H1 (cell line): ENCODE measurements at regions not wholly inside any gene's neighbourhood (a gene's known extent, or its start where the extent isn't known, plus 50 kb on each side); places are given as distances from the start of the nearest gene placed in this dataset.

ENCODE experiments used
- BRCA1 ChIP-seq: IDR thresholded peaks from 2 replicates; pipeline ENCODE4 v1.6.1; 2012; ENCODE audit warnings: low read depth, low read length, improper control_type of control experiment
- CTCF ChIP-seq, 3 experiments: IDR thresholded peaks; 1 replicate in 2 of 3; 2 replicates in 1 of 3; pipeline versions ENCODE4 v1.5.1 to v1.6.1; 2011; ENCODE audit warnings: low read length in 3 of 3, mild to moderate bottlenecking in 3 of 3, inconsistent platforms in 2 of 3, low read depth in 1 of 3, moderate library complexity in 1 of 3; ENCODE audit not compliant: insufficient read depth in 1 of 3; ENCODE audit errors: control extremely low read depth in 1 of 3
- EP300 ChIP-seq, 2 experiments: IDR thresholded peaks; 1 replicate in 1 of 2; 2 replicates in 1 of 2; pipeline ENCODE4 v1.6.1; 2011 to 2012; ENCODE audit warnings: low read depth in 2 of 2, low read length in 2 of 2, mild to moderate bottlenecking in 2 of 2, borderline replicate concordance in 1 of 2, inconsistent platforms in 1 of 2, moderate library complexity in 1 of 2
- EZH2 ChIP-seq: fragments of 200-600 bp; sonication (generic); IDR thresholded peaks from 2 replicates; pipeline ENCODE4 v1.7.1; 2012; ENCODE audit warnings: low read depth, mild to moderate bottlenecking, moderate library complexity, low read length, inconsistent platforms; ENCODE audit not compliant: severe bottlenecking
- FOSL1 ChIP-seq: IDR thresholded peaks from 2 replicates; pipeline ENCODE4 v1.6.1; 2011; ENCODE audit warnings: mild to moderate bottlenecking, low read depth, low read length, moderate library complexity; ENCODE audit not compliant: insufficient read depth
- MAFK ChIP-seq: IDR thresholded peaks from 2 replicates; pipeline ENCODE4 v1.6.1; 2012; ENCODE audit warnings: low read depth, mild to moderate bottlenecking, improper control_type of control experiment, low read length
- POLR2A ChIP-seq, 2 experiments: IDR thresholded peaks; 1 replicate in 1 of 2; 2 replicates in 1 of 2; pipeline ENCODE4 v1.6.1; 2011; ENCODE audit warnings: low read depth in 2 of 2, low read length in 2 of 2, mild to moderate bottlenecking in 2 of 2; ENCODE audit errors: control extremely low read depth in 1 of 2
- RAD21 ChIP-seq, 2 experiments: IDR thresholded peaks in 1 of 2; conservative IDR thresholded peaks in 1 of 2; 2 replicates each; pipeline ENCODE4 v1.6.1; 2011; ENCODE audit warnings: low read depth in 2 of 2, low read length in 2 of 2, improper control_type of control experiment in 1 of 2, inconsistent platforms in 1 of 2, mild to moderate bottlenecking in 1 of 2, moderate library complexity in 1 of 2

- TF ChIP-seq POLR2A (IDR thresholded peaks at IDR 0.05; ENCODE audit: control extremely low read depth in 1 of 2, low read depth in 2 of 2, low read length in 2 of 2) = no peak
- TF ChIP-seq FOSL1 = no peak
- no peak for TF ChIP-seq CTCF (IDR thresholded peaks at IDR 0.05; ENCODE audit: control extremely low read depth in 1 of 3, insufficient read depth in 1 of 3, low read depth in 1 of 3, low read length in 3 of 3)
- no peak for TF ChIP-seq EP300 (IDR thresholded peaks at IDR 0.05; ENCODE audit: borderline replicate concordance in 1 of 2, low read depth in 2 of 2, low read length in 2 of 2)
- TF ChIP-seq EZH2 = no peak
- no peak for TF ChIP-seq RAD21 (IDR thresholded peaks at IDR 0.05 in 1 of 2, conservative IDR thresholded peaks at IDR 0.05 in 1 of 2; ENCODE audit: low read depth in 2 of 2, low read length in 2 of 2)
- TF ChIP-seq MAFK = no peak
- TF ChIP-seq BRCA1 = no peak
These were observed 80.0 kb downstream of the IRX5 start for GRCh38 chr16:55010492-55011160.
